GM19452 (cell line): ENCODE measurements at regions not wholly inside any gene's neighbourhood (a gene's known extent, or its start where the extent isn't known, plus 50 kb on each side); places are given as distances from the start of the nearest gene placed in this dataset.

ENCODE experiments used
- ATAC-seq: cut with Tn5 transposase; IDR thresholded peaks from one replicate; pipeline ENCODE4 v1.9.1; 2021; ENCODE audit not compliant: unreplicated experiment

DNA sequence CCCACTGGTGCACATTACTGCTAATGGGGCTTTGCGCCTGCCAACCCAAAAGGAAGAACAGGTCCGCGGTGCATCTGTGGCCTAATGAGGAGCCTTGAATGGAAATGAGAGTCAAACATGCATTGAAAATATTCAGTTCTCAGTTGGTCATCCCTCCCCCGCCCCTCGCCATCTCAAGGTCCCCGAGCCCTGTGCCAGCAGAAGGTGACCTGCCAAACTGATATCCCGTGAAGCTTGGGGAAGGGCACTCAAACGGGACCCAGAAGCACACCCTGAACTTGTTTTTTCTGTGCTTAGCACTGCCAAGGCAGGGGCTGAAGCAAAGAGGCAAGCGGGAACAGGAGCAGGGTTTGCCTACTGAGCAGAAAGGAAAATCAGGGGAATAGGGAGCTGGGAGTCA, 67.9 kb upstream of the ZNF648 start:
- ATAC-seq: no peak

- no peak for ATAC-seq
These were observed 67.0 kb upstream of the ZNF648 start for GRCh38 chr1:182128502-182128901.

DNA sequence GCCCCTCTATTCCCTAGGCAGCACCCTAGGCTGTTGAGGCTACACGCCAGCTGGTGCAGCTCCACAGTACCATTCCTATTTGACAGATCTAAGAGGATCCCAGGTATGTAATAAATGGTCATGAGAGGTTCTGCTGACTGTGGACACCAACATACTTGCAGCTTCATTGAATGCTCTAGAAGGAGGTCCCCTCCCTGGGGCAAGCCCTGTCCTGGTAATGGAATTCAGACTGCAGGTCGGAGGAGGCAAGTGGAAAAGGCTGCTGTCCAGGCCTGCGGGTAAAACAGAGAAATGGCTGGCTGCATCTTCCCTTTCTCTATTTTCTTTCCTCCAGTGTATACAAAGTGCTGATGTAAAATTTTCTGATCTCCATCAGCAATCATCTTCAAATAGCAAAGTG, 66.1 kb upstream of the ZNF648 start:
- no peak for ATAC-seq

DNA sequence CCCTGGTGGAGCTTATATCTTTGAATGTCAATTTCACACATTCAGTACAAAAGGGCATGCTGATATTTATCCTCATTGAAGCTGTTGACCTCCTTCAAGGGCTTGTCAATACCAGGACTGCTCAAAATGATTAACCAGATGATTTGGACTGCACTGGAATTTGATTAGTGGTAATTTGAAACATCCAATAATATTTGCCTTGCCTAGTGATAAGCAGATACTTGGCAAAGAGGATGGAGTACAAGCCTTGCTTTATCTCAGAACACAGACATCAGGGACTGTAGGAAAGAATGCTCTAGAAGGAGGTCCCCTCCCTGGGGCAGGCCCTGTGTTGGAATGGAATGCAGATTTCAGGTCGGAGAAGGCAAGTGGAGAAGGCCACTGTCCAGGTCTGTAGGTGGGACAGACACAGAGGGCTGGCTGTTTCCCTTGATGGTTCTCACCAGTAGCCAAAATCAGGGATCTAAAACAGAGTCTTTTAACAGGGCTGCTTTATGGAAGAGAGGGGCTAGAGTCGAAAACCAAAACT, 64.8 kb upstream of the ZNF648 start:
- no peak for ATAC-seq

- ATAC-seq: no peak
These were observed 61.4 kb upstream of the ZNF648 start for GRCh38 chr1:182122913-182123260.

DNA sequence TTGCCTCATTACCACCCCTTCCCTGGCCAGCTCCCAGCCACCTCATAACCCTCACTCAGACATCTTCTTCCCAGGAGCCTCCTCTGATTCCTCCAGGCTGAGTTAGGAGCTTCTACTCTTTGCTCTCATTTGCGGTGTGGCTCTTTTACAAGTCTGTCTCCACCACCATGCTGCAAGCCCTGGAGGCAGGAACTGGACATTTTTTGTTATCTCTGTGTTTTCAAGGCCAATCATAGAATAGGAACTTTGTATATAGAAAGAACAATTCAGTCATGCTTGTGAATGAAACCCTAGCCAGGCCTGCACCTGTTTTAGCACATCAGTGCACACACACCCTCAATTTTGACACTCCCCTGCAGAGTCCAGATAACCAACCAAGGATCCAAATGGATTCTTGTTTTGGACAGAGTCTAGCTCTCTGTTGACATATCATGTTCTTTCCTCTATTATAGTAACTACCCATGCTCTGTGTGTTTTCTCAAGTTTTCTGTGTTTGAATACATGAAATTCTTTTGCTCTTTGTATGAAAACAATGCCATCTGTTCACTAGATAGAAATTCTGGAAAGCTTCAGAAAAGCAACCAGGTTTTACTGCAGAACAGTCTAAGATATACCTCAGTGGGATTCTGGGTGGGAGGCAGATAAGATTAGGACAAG, 60.9 kb upstream of the ZNF648 start:
- ATAC-seq: no peak

GRCh38 chr1:182121787-182122186, 60.3 kb upstream of the ZNF648 start:
- no peak for ATAC-seq

DNA sequence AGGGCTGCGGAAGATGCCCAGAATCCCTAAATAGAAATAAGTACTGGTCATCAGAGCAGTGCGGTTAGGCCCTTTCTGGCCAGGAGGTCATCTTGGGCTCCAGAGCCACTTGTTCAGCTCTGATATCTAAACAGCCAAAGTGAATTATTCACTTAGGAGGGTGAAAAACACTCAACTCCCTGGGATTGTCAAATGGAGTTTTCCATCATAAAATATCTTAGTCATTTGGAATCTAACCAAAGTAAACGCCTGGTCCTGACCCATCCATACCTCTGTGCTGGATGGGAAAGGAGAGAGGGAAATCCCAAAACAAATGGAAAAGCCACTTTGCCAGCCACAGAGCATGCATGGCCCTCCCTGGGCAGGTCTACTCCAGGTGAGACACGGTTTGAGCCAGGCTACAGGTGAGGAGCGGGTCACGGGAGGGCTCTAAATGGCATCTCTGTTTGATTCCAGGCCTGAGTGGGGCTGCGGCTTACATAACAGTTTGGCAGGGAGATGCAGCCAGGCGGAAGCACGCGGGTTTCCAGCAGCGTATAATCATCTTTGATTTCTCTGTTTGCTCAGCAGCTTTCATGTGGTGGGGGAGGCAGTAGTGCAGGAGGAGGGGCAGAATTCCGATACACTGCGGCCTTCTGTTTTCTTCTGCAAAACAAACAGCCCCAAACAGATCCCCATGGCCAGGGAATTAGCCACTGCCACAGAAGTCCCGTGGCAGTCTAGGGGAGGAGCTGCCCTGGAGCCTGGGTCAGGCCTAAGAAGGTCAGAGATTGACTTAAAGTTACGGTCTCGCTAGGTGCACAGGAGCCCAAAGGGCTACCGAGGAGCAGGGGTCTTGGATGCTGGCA, 59.1 kb upstream of the ZNF648 start:
- no peak for ATAC-seq

- ATAC-seq: no peak
These were observed 58.1 kb upstream of the ZNF648 start for GRCh38 chr1:182119631-182120030.

GRCh38 chr1:182118851-182119250, 57.3 kb upstream of the ZNF648 start:
- no peak for ATAC-seq

DNA sequence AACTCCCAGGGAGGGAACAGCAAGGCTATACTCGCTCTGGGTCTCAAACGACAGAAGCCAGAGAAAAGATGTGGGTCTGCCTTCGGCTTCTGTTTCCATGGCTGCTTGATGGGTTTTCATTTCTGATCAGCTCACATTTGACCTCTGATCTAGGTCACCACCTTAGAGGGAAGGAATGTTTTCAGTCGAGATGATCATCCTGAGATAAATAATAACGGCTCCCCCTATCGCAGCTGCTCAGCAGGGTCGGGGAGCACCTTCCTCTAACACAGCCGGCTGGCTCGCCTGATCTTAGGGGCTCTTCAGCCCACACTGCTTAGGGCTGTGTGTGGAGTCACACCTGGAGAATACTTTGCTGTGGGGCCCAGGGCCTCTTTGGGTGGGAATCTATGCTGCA, 53.1 kb upstream of the ZNF648 start:
- ATAC-seq: no peak

DNA sequence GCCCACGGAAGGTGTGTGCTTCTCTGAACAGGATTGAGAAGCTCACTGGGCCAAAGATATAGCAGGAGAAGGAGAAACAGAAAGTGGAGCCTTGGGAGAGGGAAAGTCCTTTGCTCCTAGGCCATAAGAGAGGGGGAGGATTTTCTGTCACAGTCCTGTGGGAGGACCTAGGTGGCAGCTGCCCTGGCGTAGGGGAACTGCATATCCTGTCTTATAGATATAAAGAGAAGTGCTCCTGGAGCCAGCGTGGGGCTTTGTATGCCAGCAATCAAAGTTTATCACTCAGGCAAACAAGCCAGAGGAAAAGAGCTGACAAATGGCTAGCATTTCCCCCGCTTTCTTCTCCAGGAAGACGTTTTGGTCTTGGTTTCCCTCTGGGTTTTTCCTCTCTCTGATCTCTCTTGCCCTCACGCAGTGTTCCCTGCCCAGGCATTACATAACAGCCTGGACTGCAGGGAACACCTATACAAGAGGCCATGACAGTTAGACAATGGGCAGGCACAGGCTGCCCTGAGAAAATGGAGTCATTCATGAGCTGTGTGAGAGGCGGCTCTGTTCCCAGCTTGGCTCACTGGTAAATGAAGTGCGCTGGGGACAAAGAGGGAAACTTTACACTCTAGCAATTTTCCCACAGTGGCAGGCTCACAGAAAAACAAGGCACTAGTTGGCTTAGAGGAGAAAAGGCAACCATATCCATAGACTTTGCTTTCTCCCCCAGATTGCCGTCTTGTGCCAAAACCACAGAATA, 52.5 kb upstream of the ZNF648 start:
- no peak for ATAC-seq

DNA sequence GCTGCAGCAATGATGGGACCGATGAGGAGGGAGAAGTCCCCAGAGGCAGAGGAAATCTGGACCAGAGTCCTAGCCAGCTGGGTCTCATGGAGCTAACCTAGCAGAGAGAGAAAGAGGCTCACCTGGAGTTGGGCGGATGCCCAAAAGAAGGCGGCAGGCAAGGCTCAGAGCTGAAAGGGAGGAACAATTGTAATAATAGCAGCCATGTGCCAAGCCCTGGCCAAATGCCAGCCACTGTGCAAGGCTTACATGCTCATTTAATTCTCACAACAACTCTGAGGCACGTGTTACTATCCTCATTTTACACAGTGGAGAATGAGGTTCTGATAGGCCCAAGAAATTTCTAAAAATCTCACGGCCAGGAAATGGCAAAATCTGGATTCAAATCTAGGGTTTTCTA, 50.0 kb upstream of the ZNF648 start:
- no peak for ATAC-seq
